HG03520 (cell line): ENCODE measurements at regions not wholly inside any gene's neighbourhood (a gene's known extent, or its start where the extent isn't known, plus 50 kb on each side); places are given as distances from the start of the nearest gene placed in this dataset.
"Not testable (repeated sequence)": the region's sequence is repeated elsewhere in the genome, so short reads cannot be mapped to it uniquely, and the experiment has no call there.

Source experiments
- ATAC-seq: cut with Tn5 transposase; IDR thresholded peaks from one replicate; pipeline ENCODE4 v1.9.1; 2021; ENCODE audit warnings: mild to moderate bottlenecking, moderate library complexity; ENCODE audit not compliant: unreplicated experiment

GRCh38 chr3:74423867-74424266 lies 190.6 kb downstream of the CNTN3 start:
- ATAC-seq: no peak

GRCh38 chr3:74420538-74421124 lies 193.8 kb downstream of the CNTN3 start:
- no peak for ATAC-seq

- no peak for ATAC-seq
These were observed 198.7 kb downstream of the CNTN3 start for GRCh38 chr3:74415731-74416130.

- ATAC-seq: no peak
These were observed 200.8 kb downstream of the CNTN3 start for GRCh38 chr3:74413547-74414241.

- no peak for ATAC-seq
These were observed 204.1 kb downstream of the CNTN3 start for GRCh38 chr3:74410276-74410941.

GRCh38 chr3:74409066-74409465 lies 205.4 kb downstream of the CNTN3 start:
- no peak for ATAC-seq

GRCh38 chr3:74403307-74403706 lies 211.2 kb downstream of the CNTN3 start:
- no peak for ATAC-seq

GRCh38 chr3:74402821-74403220 lies 211.6 kb downstream of the CNTN3 start:
- no peak for ATAC-seq

- ATAC-seq: no peak
These were observed 221.0 kb downstream of the CNTN3 start for GRCh38 chr3:74393426-74393825.

- ATAC-seq: no peak
These were observed 224.2 kb downstream of the CNTN3 start for GRCh38 chr3:74390121-74390877.

- no peak for ATAC-seq
These were observed 227.2 kb downstream of the CNTN3 start for GRCh38 chr3:74387111-74387735.

- no peak for ATAC-seq
These were observed 230.3 kb downstream of the CNTN3 start for GRCh38 chr3:74384159-74384558.

GRCh38 chr3:74377669-74378068 lies 236.8 kb downstream of the CNTN3 start:
- no peak for ATAC-seq

- ATAC-seq: not testable (repeated sequence)
These were observed 238.1 kb downstream of the CNTN3 start for GRCh38 chr3:74376323-74376722.

- no peak for ATAC-seq
These were observed 238.8 kb downstream of the CNTN3 start for GRCh38 chr3:74375653-74376052.

- ATAC-seq: no peak
These were observed 241.7 kb downstream of the CNTN3 start for GRCh38 chr3:74372743-74373142.

- no peak for ATAC-seq
These were observed 244.1 kb downstream of the CNTN3 start for GRCh38 chr3:74370342-74370741.

GRCh38 chr3:74366331-74366730 lies 248.1 kb downstream of the CNTN3 start:
- no peak for ATAC-seq

- ATAC-seq: no peak
These were observed 251.1 kb downstream of the CNTN3 start for GRCh38 chr3:74363346-74363745.

- ATAC-seq: no peak
These were observed 254.1 kb downstream of the CNTN3 start for GRCh38 chr3:74360406-74360805.

- ATAC-seq: no peak
These were observed 256.6 kb downstream of the CNTN3 start for GRCh38 chr3:74357881-74358280.
